B cell (primary cell): ENCODE measurements at regions not wholly inside any gene's neighbourhood (a gene's known extent, or its start where the extent isn't known, plus 50 kb on each side); places are given as distances from the start of the nearest gene placed in this dataset.

ENCODE experiments used
- ATAC-seq: fragments of 200-7000 bp; cut with Tn5 transposase; one replicate; pipeline ENCODE4 v1.10.0; 2021; ENCODE audit warnings: low read depth, mild to moderate bottlenecking, moderate number of reproducible peaks, moderate library complexity
- CTCF ChIA-PET: fragments of 350-600 bp; sonication (Branson Sonifier 250); formaldehyde crosslinking; loops from one replicate; lab custom pipeline; 2021; ENCODE audit warnings: antibody characterized with exemption, inconsistent platforms; lab: Charles Lee
- POLR2A ChIA-PET: fragments of 350-600 bp; sonication (Branson Sonifier 250); formaldehyde crosslinking; loops from one replicate; lab custom pipeline; 2021; ENCODE audit warnings: antibody characterized with exemption; lab: Charles Lee
- DNase-seq: peaks from one replicate; pipeline ENCODE4 v3.0.0; 2013
- H2AFZ ChIP-seq: 2 replicates; pipeline ENCODE4 v1.6.1; 2012; ENCODE audit warnings: mild to moderate bottlenecking, low read depth, low read length; ENCODE audit not compliant: insufficient read depth, poor library complexity, severe bottlenecking
- H3K27ac ChIP-seq, 2 donors: 1 replicate in 1 of 2; 2 replicates in 1 of 2; pipeline ENCODE4 v1.5.1; 2012 to 2013; ENCODE audit warnings: low read length in 2 of 2, mild to moderate bottlenecking in 2 of 2, moderate library complexity in 1 of 2
- H3K27me3 ChIP-seq, 4 experiments: fragments of 200-600 bp in 1 of 4; sonication (generic) in 1 of 4; replicated peaks in 1 of 4; 1 replicate in 2 of 4; 2 replicates in 2 of 4; pipeline versions ENCODE4 v1.6.1 to v1.7.0; 2013 to 2016; ENCODE audit warnings: low read length in 3 of 4, mild to moderate bottlenecking in 2 of 4, mixed read lengths in 1 of 4, moderate library complexity in 1 of 4; ENCODE audit not compliant: insufficient read depth in 4 of 4, control insufficient read depth in 3 of 4; ENCODE audit errors: control extremely low read depth in 1 of 4
- H3K36me3 ChIP-seq, 2 experiments: replicated peaks in 1 of 2; 1 replicate in 1 of 2; 2 replicates in 1 of 2; pipeline versions ENCODE4 v1.6.1 to v1.7.1; 2013; ENCODE audit warnings: low read length in 1 of 2; ENCODE audit not compliant: insufficient read depth in 2 of 2, control insufficient read depth in 1 of 2; ENCODE audit errors: control extremely low read depth in 1 of 2, extremely low read depth in 1 of 2
- H3K4me1 ChIP-seq, 2 donors: fragments of 200-600 bp in 1 of 2; sonication (generic) in 1 of 2; 1 replicate in 1 of 2; 2 replicates in 1 of 2; pipeline versions ENCODE4 v1.5.1 to v1.6.1; 2013 to 2017; ENCODE audit warnings: low read length in 2 of 2; ENCODE audit not compliant: control insufficient read depth in 2 of 2, insufficient read depth in 2 of 2
- H3K4me2 ChIP-seq: replicated peaks from 2 replicates; pipeline ENCODE3; 2012; ENCODE audit warnings: mild to moderate bottlenecking, low read depth, low read length; ENCODE audit not compliant: poor library complexity, severe bottlenecking
- H3K4me3 ChIP-seq, 5 experiments: fragments of 200-600 bp in 1 of 5; sonication (generic) in 1 of 5; 1 replicate in 3 of 5; 2 replicates in 2 of 5; pipeline versions ENCODE4 v1.5.1 to v1.7.0; 2011 to 2016; ENCODE audit warnings: low read length in 4 of 5, mild to moderate bottlenecking in 4 of 5, low read depth in 2 of 5, control low read depth in 1 of 5, moderate library complexity in 1 of 5; ENCODE audit not compliant: insufficient read depth in 1 of 5; ENCODE audit errors: control extremely low read depth in 1 of 5, extremely low read depth in 1 of 5
- H3K79me2 ChIP-seq: fragments of 200-600 bp; sonication (generic); one replicate; pipeline ENCODE4 v1.6.0; 2016; ENCODE audit warnings: low read length; ENCODE audit not compliant: control insufficient read depth, insufficient read depth
- H3K9ac ChIP-seq: fragments of 200-600 bp; sonication (generic); 2 replicates; pipeline ENCODE4 v1.6.1; 2017; ENCODE audit warnings: mild to moderate bottlenecking, low read length, moderate library complexity
- H3K9me3 ChIP-seq, 3 donors: one replicate each; pipeline versions ENCODE4 v1.6.1 to v1.7.1; 2013; ENCODE audit warnings: low read length in 2 of 3; ENCODE audit not compliant: control insufficient read depth in 2 of 3, insufficient read depth in 1 of 3; ENCODE audit errors: control extremely low read depth in 1 of 3
- H4K20me1 ChIP-seq: 2 replicates; pipeline ENCODE4 v1.6.0; 2012; ENCODE audit warnings: mild to moderate bottlenecking, low read length; ENCODE audit not compliant: insufficient read depth, control insufficient read depth, poor library complexity, severe bottlenecking
- H3K27ac Mint-ChIP-seq: one replicate; pipeline ENCODE4 v1.8.0; 2021; ENCODE audit warnings: mixed read lengths
- H3K27me3 Mint-ChIP-seq: one replicate; pipeline ENCODE4 v1.8.0; 2021; ENCODE audit warnings: mixed read lengths
- H3K4me1 Mint-ChIP-seq: one replicate; pipeline ENCODE4 v1.8.0; 2021; ENCODE audit warnings: mixed read lengths
- H3K4me3 Mint-ChIP-seq: one replicate; pipeline ENCODE4 v1.8.0; 2021; ENCODE audit warnings: mixed read lengths
- H3K9me3 Mint-ChIP-seq: one replicate; pipeline ENCODE4 v1.8.0; 2022; ENCODE audit warnings: mixed read lengths; ENCODE audit not compliant: insufficient read depth
- CTCF ChIP-seq: fragments of 200-600 bp; IDR thresholded peaks from one replicate; pipeline ENCODE4 v1.8.0; 2022; ENCODE audit warnings: antibody characterized with exemption, mild to moderate bottlenecking
- EZH2 ChIP-seq: IDR thresholded peaks from 2 replicates; pipeline ENCODE4 v1.6.1; 2012; ENCODE audit warnings: borderline replicate concordance, low read depth, mild to moderate bottlenecking, moderate library complexity, low read length; ENCODE audit not compliant: insufficient read depth, poor library complexity, severe bottlenecking
- WGBS: methylation state at CpG from one replicate; pipeline ENCODE4 v1.1.5; 2013; ENCODE audit warnings: missing lambda C conversion rate; ENCODE audit not compliant: insufficient coverage; 5-methylcytosine and 5-hydroxymethylcytosine counted together
- intact Hi-C: fragments of 100-400 bp; cut with micrococcal nuclease; formaldehyde crosslinking; loops from one replicate; pipeline ENCODE4 v1.10.0; 2022

- Histone ChIP-seq H3K79me2 (no peaks in the 10 kb centered on the region), H4K20me1 (no peaks in the 10 kb centered on the region), H3K27me3 (peaks cover 0 to 29% (median 17%) of the 10 kb centered on the region in 4 experiments), H2AFZ (no peak overlapping the region), H3K4me2 (no peak overlapping the region), H3K9ac (no peak overlapping the region), H3K4me3 (no peak overlapping the region), H3K27ac (no peak overlapping the region), H3K4me1 (no peaks in the 10 kb centered on the region), H3K36me3 (no peaks in the 10 kb centered on the region), H3K9me3 (no peaks in the 10 kb centered on the region)
- ATAC-seq, result no peak
- intact Hi-C loops, result loop anchor here (10.0 kb wide), 1 partner anchor 141 kb away; no protein-coding TSS in a partner anchor
- Mint-ChIP-seq H3K27me3 (peaks cover 55% of the 10 kb centered on the region), H3K9me3 (no peaks in the 10 kb centered on the region), H3K4me1 (peaks cover 5% of the 10 kb centered on the region), H3K4me3 (no peak overlapping the region), H3K27ac (no peak overlapping the region)
- ChIA-PET POLR2A (no interaction called here), CTCF (no interaction called here)
- TF ChIP-seq EZH2, result no peak
- no peak for TF ChIP-seq CTCF
- WGBS, result 69% methylated on average over 6 of the region's 8 CpGs
- DNase-seq, result no peak
Observed at GRCh38 chr1:38505944-38506343, 353.6 kb downstream of the RRAGC start.

GRCh38 chr1:38502758-38503157, 356.8 kb downstream of the RRAGC start:
- Mint-ChIP-seq H3K27me3 (peaks cover 26% of the 10 kb centered on the region), H3K9me3 (no peaks in the 10 kb centered on the region), H3K4me3 (no peak overlapping the region), H3K27ac (no peak overlapping the region), H3K4me1 (peaks cover 22% of the 10 kb centered on the region)
- Histone ChIP-seq H3K4me1 (peaks cover 8 to 12% of the 10 kb centered on the region in 2 donors), H3K36me3 (no peaks in the 10 kb centered on the region), H3K9ac (no peak overlapping the region), H3K4me3 (no peak overlapping the region), H3K27ac (no peak overlapping the region), H3K27me3 (peaks cover 0 to 11% (median 10%) of the 10 kb centered on the region in 4 experiments), H3K4me2 (no peak overlapping the region), H4K20me1 (no peaks in the 10 kb centered on the region), H3K79me2 (no peaks in the 10 kb centered on the region), H2AFZ (no peak overlapping the region), H3K9me3 (no peaks in the 10 kb centered on the region)
- CTCF ChIA-PET, result interaction anchor here (0.5 to 2.3 kb wide), 13 partner anchors 9 to 807 kb away, joined by 3 to 16 read pairs (median 4); partner anchors contain the start of gene SF3A3
- DNase-seq (peak; percentile 66), ATAC-seq (peak; percentile 62)
- TF ChIP-seq CTCF (peak; percentile 47), EZH2 (no peak)
- 43% methylated on average over 4 of the region's 4 CpGs for WGBS
- intact Hi-C loops, result loop anchor here (5.0 to 10.0 kb wide), 2 partner anchors 138 to 475 kb away; no protein-coding TSS in a partner anchor
- POLR2A ChIA-PET, result no interaction called here
